ENCODE measurements at regions not wholly inside any gene's neighbourhood (a gene's known extent, or its start where the extent isn't known, plus 50 kb on each side); places are given as distances from the start of the nearest gene placed in this dataset.

DNA sequence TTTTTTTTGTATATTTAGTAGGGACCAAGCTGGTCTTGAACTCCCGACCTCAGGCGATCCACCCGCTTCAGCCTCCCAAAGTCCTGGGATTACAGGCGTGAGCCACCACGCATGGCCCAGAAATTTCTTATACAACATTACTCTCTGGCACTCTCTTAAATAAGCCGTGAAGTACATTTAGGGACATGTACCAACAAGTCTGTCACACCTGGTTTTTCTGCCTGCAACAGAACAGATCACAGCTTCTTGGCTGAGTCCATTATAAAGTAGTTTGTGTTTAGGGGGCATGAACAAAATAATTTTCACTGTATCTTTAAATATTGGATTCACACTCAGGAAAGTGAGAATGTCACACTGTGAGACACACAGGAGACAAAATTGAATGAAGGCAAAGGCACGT lies 1567.3 kb downstream of the SLITRK5 start:
- H3K4me1 ChIP-seq = no peaks in the 10 kb centered on the region
- TF ChIP-seq, protein P1, sequence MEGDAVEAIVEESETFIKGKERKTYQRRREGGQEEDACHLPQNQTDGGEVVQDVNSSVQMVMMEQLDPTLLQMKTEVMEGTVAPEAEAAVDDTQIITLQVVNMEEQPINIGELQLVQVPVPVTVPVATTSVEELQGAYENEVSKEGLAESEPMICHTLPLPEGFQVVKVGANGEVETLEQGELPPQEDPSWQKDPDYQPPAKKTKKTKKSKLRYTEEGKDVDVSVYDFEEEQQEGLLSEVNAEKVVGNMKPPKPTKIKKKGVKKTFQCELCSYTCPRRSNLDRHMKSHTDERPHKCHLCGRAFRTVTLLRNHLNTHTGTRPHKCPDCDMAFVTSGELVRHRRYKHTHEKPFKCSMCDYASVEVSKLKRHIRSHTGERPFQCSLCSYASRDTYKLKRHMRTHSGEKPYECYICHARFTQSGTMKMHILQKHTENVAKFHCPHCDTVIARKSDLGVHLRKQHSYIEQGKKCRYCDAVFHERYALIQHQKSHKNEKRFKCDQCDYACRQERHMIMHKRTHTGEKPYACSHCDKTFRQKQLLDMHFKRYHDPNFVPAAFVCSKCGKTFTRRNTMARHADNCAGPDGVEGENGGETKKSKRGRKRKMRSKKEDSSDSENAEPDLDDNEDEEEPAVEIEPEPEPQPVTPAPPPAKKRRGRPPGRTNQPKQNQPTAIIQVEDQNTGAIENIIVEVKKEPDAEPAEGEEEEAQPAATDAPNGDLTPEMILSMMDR (IDR thresholded peaks at IDR 0.05) = no peak
- no peak for TF ChIP-seq POLR2A (IDR thresholded peaks at IDR 0.05)
- DNase-seq = no peak
- H3K9me3 ChIP-seq = no peaks in the 10 kb centered on the region
- intact Hi-C loops (cut with DNase I) = no loop called here
- no peak overlapping the region for H3K4me3 ChIP-seq
- H3K27ac ChIP-seq = no peak overlapping the region
- no peaks in the 10 kb centered on the region for H3K36me3 ChIP-seq
- H3K27me3 ChIP-seq = no peaks in the 10 kb centered on the region
- 45 to 55% methylated on average over 7 of the region's 7 CpGs for WGBS, 2 donors

DNA sequence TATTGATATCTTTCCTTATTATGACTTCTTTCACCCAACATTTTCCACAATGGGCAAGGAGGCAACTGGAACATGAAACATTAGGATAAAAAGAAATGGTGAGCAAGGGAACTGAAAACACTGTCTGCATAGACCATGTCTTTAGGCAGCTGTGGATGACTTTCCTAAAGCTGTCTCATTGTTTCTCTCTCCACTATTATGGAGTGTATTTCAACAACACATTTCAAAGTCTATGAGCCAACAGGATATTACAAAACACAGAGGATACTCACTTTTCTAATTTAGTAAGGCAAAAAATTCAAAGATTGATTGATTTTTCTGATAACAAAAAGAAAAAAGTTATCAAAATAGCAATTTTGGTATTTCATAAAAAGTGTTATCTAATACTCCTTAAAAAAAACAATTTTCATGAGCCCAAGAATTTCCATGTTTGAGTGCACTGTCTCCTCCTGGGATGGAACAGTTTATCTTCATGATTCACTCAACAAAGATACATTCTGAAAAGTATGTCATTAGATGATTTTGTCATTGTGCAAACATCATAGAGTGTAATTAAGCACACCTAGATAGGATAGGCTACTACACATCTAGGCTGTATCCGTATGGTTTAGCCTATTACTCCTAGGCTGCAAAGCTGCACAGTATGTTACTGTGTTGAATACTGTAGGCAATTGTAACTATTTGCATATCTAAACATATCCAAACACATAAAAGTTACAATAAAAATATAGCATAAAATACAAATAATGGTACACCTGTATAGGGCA lies 1568.4 kb downstream of the SLITRK5 start:
- Histone ChIP-seq H3K9me3 (no peaks in the 10 kb centered on the region), H3K4me1 (no peaks in the 10 kb centered on the region), H3K27me3 (no peaks in the 10 kb centered on the region), H3K36me3 (no peaks in the 10 kb centered on the region), H3K27ac (no peak overlapping the region), H3K4me3 (no peak overlapping the region)
- 58 to 74% methylated on average over 1 of the region's 1 CpG for WGBS, 2 donors
- no peak for DNase-seq
- TF ChIP-seq, protein P1 (IDR thresholded peaks at IDR 0.05) = no peak
- no peak for TF ChIP-seq POLR2A (IDR thresholded peaks at IDR 0.05)
- intact Hi-C loops (cut with DNase I) = no loop called here

DNA sequence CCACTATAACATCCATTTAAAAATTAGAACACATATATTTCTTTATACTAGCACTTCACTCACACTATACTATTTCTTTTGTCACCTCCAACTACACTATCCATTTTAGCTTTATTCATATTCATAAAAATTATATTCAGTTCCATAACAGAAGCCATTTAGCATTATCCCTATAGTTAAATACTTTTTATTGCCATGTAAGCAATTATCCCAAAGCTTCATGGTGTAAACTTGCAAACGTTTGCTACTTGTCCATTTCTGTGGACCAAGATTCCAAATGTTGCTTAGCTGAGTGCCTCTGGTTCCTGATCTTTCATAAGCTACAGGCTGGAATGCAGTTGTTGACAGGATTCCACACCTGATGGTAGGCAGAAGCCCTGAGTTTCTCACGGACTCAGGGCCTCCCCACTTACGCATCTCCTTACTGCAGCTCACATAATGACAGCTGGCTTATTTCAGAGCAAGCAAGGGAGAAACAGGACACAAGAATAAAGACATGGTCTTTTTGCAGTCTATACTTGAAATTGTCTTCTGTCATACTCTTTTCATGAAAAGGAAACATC lies 1584.8 kb downstream of the SLITRK5 start:
- Histone ChIP-seq H3K9me3 (no peaks in the 10 kb centered on the region), H3K27ac (no peak overlapping the region), H3K4me3 (no peak overlapping the region), H3K36me3 (no peaks in the 10 kb centered on the region), H3K27me3 (no peaks in the 10 kb centered on the region), H3K4me1 (no peaks in the 10 kb centered on the region)
- WGBS, 2 donors = 57 to 75% methylated on average over 2 to 3 of the region's 3 CpGs
- DNase-seq = no peak
- intact Hi-C loops (cut with DNase I) = no loop called here
- no peak for TF ChIP-seq POLR2A (IDR thresholded peaks at IDR 0.05)
- TF ChIP-seq, protein P1 (IDR thresholded peaks at IDR 0.05) = no peak

DNA sequence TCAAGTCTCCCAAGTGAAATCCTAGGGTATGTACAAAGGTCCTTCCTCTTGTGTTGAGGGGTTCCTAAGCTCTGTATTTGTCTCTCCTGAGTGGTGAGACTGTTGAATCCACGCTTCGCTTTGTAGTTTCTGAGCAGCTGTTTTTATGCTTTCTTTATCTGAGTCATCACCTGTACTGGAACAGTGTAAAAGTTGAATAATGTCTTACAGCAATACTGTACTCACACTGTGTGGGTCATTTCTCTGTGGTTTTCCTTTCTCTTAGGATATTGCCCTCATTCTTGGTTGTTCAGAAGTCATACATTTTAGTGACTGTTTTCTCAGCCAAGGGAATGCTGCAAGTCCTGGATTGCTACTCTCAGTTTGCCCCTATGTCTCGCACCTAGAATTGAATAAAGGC lies 1596.6 kb downstream of the SLITRK5 start:
- Histone ChIP-seq H3K4me3 (no peak overlapping the region), H3K4me1 (no peaks in the 10 kb centered on the region), H3K27ac (no peak overlapping the region), H3K27me3 (no peaks in the 10 kb centered on the region), H3K9me3 (peaks cover 0 to under 1% (median 0%) of the 10 kb centered on the region in 3 donors), H3K36me3 (no peaks in the 10 kb centered on the region)
- DNase-seq = no peak
- TF ChIP-seq POLR2A (IDR thresholded peaks at IDR 0.05) = no peak
- TF ChIP-seq, protein P1 (IDR thresholded peaks at IDR 0.05) = no peak
- WGBS, 2 donors = 64 to 69% methylated on average over 3 of the region's 3 CpGs
- intact Hi-C loops (cut with DNase I) = no loop called here

DNA sequence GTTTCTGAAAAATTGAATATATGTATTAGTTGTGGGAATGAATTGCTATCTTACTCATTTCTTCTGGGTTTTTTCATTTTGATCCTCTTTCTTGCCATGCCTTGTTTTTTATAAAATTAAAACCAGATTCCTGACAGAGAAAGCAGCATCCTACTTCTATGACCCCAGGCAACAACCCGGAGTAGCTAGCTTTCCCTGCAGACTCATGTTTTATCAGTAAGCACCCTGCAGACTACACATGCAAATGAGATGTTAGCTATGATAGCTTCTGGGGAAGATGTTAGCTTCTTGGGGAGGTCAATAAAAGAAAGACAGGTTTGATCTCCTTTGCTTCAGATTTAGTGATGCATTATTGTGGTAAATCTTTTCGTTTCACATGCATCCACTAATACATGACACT lies 1598.6 kb downstream of the SLITRK5 start:
- H3K36me3 ChIP-seq = no peaks in the 10 kb centered on the region
- H3K9me3 ChIP-seq = no peaks in the 10 kb centered on the region
- intact Hi-C loops (cut with DNase I) = no loop called here
- no peak for DNase-seq
- no peaks in the 10 kb centered on the region for H3K4me1 ChIP-seq
- H3K4me3 ChIP-seq = no peak overlapping the region
- WGBS, 2 donors = 38 to 53% methylated on average over 2 of the region's 2 CpGs
- no peaks in the 10 kb centered on the region for H3K27me3 ChIP-seq
- TF ChIP-seq, protein P1 (IDR thresholded peaks at IDR 0.05) = no peak
- no peak for TF ChIP-seq POLR2A (IDR thresholded peaks at IDR 0.05)
- no peak overlapping the region for H3K27ac ChIP-seq

All from esophagus squamous epithelium (tissue), 5 donors.